Bronchial epithelial cell (primary cell): ENCODE measurements at regions not wholly inside any gene's neighbourhood (a gene's known extent, or its start where the extent isn't known, plus 50 kb on each side); places are given as distances from the start of the nearest gene placed in this dataset.
"Not testable (repeated sequence)": the region's sequence is repeated elsewhere in the genome, so short reads cannot be mapped to it uniquely, and the experiment has no call there.

Source experiments
- DNase-seq: peaks from one replicate; pipeline ENCODE4 v3.0.0-alpha.2; 2010; ENCODE audit warnings: low read depth
- FAIRE-seq: peaks from 2 replicates; lab custom pipeline; 2011; peaks lifted over from hg19 to GRCh38; lab: Jason Lieb, UNC
- H3K27me3 ChIP-seq: 2 replicates; pipeline ENCODE4 v1.5.1; 2011; ENCODE audit warnings: low read length; ENCODE audit not compliant: control insufficient read depth, insufficient read depth
- H3K36me3 ChIP-seq: 2 replicates; pipeline ENCODE4 v1.5.1; 2011; ENCODE audit warnings: low read length; ENCODE audit not compliant: control insufficient read depth, insufficient read depth
- H3K4me3 ChIP-seq: 2 replicates; pipeline ENCODE4 v1.5.1; 2011; ENCODE audit warnings: mild to moderate bottlenecking, low read depth, low read length, control low read depth
- TF ChIP-seq, protein P1 (sequence below): IDR thresholded peaks from 2 replicates; pipeline ENCODE4 v1.5.1; 2011; ENCODE audit warnings: mild to moderate bottlenecking, moderate library complexity, low read length, control low read depth, inconsistent platforms; ENCODE audit not compliant: insufficient read depth, severe bottlenecking

DNA sequence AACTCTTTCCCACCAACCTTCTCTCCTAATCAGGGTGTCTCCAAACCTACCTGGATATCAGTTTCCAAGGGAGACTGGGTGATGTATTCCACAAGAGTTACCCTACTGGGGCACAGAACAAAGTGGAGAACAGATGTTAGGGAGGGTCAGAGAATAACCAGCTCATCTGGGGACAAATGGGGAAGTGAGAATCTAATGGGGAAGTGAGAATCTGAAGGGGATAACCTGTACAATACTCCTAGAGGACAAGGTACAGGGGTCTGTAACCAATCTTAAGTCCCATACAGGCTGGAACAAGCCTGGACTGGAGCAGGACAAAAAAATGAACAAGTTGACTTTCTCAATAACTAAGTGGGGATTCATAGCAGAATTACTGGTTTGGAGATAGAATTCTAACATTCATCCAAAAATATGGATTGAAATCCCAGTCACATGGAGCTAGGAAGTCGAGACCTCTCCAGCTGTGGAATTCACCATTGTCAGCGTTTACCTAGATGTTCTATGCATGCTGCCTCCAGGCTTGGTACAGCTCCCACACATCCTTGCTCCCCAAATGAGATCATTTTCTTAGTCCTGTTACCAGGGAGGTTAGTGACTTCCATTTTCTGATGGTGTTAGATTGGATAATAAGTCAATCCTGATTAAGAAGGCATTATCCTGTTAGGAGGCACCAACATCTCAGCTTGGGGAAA, 214.8 kb upstream of the MOCS1 start:
- no peak for FAIRE-seq

DNA sequence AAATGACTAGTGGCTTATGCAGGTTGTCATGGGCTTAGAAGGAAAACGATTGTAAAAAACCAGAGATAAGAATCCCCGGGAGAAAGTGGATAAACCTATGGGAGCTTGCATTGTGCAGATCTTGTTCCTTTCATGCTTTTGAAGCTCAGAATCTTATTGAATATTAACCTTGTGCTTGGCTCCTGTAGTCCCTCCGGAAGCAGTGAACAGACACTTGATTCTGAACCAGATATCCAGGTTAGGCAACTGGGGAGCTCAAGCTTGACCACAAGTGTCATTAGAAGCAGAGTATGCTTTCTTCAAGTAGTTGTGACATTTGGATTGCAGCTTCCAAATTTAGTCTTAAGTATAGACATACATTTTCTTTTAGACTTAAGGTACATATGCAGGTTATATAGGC, 212.6 kb upstream of the MOCS1 start:
- Histone ChIP-seq H3K27me3 (no peaks in the 10 kb centered on the region), H3K36me3 (no peaks in the 10 kb centered on the region), H3K4me3 (no peak overlapping the region)
- DNase-seq (no peak), FAIRE-seq (no peak)
- TF ChIP-seq, protein P1, sequence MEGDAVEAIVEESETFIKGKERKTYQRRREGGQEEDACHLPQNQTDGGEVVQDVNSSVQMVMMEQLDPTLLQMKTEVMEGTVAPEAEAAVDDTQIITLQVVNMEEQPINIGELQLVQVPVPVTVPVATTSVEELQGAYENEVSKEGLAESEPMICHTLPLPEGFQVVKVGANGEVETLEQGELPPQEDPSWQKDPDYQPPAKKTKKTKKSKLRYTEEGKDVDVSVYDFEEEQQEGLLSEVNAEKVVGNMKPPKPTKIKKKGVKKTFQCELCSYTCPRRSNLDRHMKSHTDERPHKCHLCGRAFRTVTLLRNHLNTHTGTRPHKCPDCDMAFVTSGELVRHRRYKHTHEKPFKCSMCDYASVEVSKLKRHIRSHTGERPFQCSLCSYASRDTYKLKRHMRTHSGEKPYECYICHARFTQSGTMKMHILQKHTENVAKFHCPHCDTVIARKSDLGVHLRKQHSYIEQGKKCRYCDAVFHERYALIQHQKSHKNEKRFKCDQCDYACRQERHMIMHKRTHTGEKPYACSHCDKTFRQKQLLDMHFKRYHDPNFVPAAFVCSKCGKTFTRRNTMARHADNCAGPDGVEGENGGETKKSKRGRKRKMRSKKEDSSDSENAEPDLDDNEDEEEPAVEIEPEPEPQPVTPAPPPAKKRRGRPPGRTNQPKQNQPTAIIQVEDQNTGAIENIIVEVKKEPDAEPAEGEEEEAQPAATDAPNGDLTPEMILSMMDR, result no peak

More for the DNA sequence above, 214.8 kb upstream of the MOCS1 start:
- Histone ChIP-seq H3K36me3 (no peaks in the 10 kb centered on the region), H3K27me3 (no peaks in the 10 kb centered on the region), H3K4me3 (no peak overlapping the region)
- TF ChIP-seq, protein P1, result no peak
- DNase-seq, result no peak

DNA sequence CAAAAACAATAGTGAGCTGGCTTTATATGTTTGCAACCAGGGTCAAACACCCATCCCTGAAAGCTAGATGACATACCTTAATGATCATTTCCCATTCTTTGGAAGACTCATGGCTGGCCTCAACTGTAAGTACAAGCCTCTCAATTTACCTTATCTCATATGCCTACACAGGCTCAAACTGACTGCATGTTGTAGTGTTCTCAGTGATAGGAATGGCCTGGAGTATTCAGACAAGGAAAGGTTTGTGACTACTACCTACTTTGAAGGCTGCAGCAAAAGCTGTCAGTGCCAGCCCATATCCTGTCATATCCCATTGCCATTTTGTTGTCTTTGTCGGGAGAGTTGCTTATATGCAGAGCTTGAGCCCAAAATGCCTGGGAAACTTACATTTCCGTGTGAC, 205.2 kb upstream of the MOCS1 start:
- Histone ChIP-seq H3K4me3 (no peak overlapping the region), H3K36me3 (no peaks in the 10 kb centered on the region), H3K27me3 (no peaks in the 10 kb centered on the region)
- no peak for FAIRE-seq
- TF ChIP-seq, protein P1, result no peak
- no peak for DNase-seq

DNA sequence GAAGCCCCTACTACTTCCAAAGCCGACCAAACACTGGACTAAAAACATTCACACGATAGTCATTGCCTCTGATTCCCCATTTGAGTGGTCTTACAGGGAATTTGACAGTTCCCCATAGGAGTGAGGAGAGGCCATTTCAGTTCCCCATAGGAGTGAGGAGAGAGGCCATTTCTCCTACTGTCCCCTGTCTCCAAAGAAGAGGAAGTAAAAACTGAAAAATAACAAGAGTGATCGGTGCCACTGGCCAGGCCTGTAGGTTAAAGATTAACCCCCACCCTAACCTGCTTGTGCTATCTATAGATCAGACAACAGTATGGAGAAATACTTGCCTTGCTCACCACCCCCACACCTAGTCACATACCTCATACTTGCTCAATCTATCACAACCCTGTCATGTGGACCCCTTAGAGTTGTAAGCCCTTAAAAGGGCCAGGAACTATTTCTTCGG, 204.0 kb upstream of the MOCS1 start:
- FAIRE-seq (no peak), DNase-seq (no peak)
- Histone ChIP-seq H3K27me3 (no peaks in the 10 kb centered on the region), H3K4me3 (no peak overlapping the region), H3K36me3 (no peaks in the 10 kb centered on the region)
- TF ChIP-seq, protein P1, result no peak

DNA sequence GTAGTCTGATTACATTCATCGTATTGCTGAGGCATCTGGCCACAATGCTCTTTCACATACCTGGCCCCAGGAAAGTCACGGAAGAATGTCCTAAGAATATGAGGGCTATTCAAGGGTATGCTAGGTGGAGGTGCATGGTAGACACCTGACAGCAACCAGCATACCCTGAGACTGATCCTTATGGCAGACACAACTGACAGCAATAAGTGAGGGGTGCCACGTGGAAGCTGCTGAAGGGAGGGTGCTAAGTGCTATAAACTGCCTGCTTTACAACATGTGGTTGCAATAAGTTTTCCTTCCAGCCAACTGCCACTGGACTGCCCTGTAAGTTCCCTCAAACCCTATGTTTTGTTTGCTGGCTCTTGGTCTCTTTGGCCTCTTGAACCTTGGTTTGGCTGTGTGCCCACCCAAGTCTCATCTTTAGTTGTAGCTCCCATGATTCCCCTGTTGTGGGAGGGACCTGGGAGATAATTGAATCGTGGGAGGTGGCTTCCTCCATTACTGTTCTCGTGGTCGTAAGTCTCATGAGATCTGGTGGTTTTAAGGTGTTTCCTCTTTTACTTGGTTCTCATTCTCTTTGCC, 201.3 kb upstream of the MOCS1 start:
- Histone ChIP-seq H3K36me3 (no peaks in the 10 kb centered on the region), H3K27me3 (no peaks in the 10 kb centered on the region), H3K4me3 (no peak overlapping the region)
- TF ChIP-seq, protein P1, result no peak
- DNase-seq (no peak), FAIRE-seq (no peak)

DNA sequence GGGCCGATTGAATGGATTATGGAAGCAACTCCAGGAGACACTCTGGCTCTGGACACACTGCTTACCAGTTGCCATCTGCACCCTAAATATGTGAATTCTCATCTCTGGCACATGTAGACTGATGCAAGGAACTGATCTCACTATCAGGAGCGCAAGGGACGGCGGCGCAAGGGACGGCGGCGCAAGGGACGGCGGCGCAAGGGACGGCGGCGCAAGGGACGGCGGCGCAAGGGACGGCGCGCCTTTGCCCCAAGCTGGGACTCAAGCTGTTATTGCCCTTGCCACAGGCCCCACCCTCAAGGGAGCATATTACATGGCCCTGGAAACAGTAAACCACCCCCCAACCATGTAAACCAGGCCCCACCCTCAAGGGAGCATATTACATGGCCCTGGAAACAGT, 199.7 kb upstream of the MOCS1 start:
- FAIRE-seq, H3K36me3 ChIP-seq, DNase-seq, H3K4me3 ChIP-seq, H3K27me3 ChIP-seq: not testable (repeated sequence)
